ENCODE measurements at regions not wholly inside any gene's neighbourhood (a gene's known extent, or its start where the extent isn't known, plus 50 kb on each side); places are given as distances from the start of the nearest gene placed in this dataset.

DNA sequence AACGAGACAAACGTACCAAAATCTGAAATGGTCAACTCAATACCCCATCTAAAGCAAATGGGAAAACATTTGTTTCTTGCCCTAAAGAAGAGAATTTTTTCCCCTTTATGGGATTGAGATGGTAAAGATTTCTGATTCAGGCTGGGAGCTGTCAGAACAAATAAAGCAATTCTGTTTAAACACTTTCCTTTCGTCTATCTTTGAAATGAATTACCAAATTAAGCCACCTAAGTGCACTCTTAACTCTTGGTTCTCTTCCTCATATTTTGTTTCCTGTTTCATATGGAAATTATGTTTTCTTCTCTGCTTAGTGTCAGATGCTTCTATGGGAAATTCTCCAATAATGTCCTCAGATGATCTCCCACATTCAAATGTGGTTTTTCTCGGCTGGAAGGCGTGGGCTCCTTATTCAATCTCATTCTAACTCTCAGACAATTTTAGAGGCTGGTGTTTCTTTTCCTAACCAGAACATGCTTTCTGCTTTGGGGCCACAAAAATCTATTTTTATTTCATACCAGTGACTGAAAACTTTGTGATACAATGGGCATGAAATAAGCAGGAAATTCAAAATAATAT is 50.3 kb upstream of the HPF1 start:
- DNase-seq = no peak

Measured in NCI-H1092 treated with DMSO at 0.1 percent for 48 hours (cell line).